ENCODE measurements at regions not wholly inside any gene's neighbourhood (a gene's known extent, or its start where the extent isn't known, plus 50 kb on each side); places are given as distances from the start of the nearest gene placed in this dataset.

GRCh38 chr3:5427021-5427420, 239.5 kb downstream of the EDEM1 start:
- no peaks in the 10 kb centered on the region for H3K79me2 ChIP-seq (replicated peaks; ENCODE audit: insufficient read depth, low read length)
- H3K4me2 ChIP-seq (ENCODE audit: low read length) = no peak overlapping the region
- TF ChIP-seq EP300 (conservative IDR thresholded peaks at IDR 0.05; ENCODE audit: poor library complexity, severe bottlenecking) (no peak), EZH2 (IDR thresholded peaks at IDR 0.05; ENCODE audit: borderline replicate concordance, insufficient read depth, low read length, poor library complexity, severe bottlenecking) (no peak), REST (IDR thresholded peaks at IDR 0.05; ENCODE audit: borderline replicate concordance) (no peak), SMC3 (conservative IDR thresholded peaks at IDR 0.05; ENCODE audit: poor library complexity) (no peak), CTCF (IDR thresholded peaks at IDR 0.05; ENCODE audit: poor library complexity, severe bottlenecking) (no peak), POLR2AphosphoS5 (IDR thresholded peaks at IDR 0.05) (no peak), TAF1 (IDR thresholded peaks at IDR 0.05; ENCODE audit: low read depth) (no peak), MXI1 (conservative IDR thresholded peaks at IDR 0.05; ENCODE audit: poor library complexity, severe bottlenecking) (no peak), RAD21 (conservative IDR thresholded peaks at IDR 0.05) (no peak)
- no peak overlapping the region for H3K9ac ChIP-seq (ENCODE audit: low read length)
- H3K27me3 ChIP-seq (ENCODE audit: insufficient read depth, low read depth, low read length) = no peaks in the 10 kb centered on the region
- H3K9me2 ChIP-seq (ENCODE audit: insufficient read depth, low read length) = no peaks in the 10 kb centered on the region
- no peaks in the 10 kb centered on the region for H3K9me3 ChIP-seq (ENCODE audit: low read length)
- no peaks in the 10 kb centered on the region for H3K36me3 ChIP-seq (ENCODE audit: insufficient read depth, low read length)
- no peaks in the 10 kb centered on the region for H4K20me1 ChIP-seq (ENCODE audit: insufficient read depth)
- H3F3A ChIP-seq (ENCODE audit: insufficient read depth, low read length, poor library complexity, severe bottlenecking) = no peaks in the 10 kb centered on the region
- H3K27ac ChIP-seq (ENCODE audit: low read length) = no peak overlapping the region
- no peak overlapping the region for H3K4me3 ChIP-seq (ENCODE audit: low read length)
- no peak overlapping the region for H2AFZ ChIP-seq (ENCODE audit: low read depth, low read length)

- H3K27me3 ChIP-seq (ENCODE audit: insufficient read depth, low read depth, low read length) = no peaks in the 10 kb centered on the region
- no peaks in the 10 kb centered on the region for H3F3A ChIP-seq (ENCODE audit: insufficient read depth, low read length, poor library complexity, severe bottlenecking)
- no peak overlapping the region for H3K4me2 ChIP-seq (ENCODE audit: low read length)
- no peaks in the 10 kb centered on the region for H4K20me1 ChIP-seq (ENCODE audit: insufficient read depth)
- H3K36me3 ChIP-seq (ENCODE audit: insufficient read depth, low read length) = no peaks in the 10 kb centered on the region
- H3K27ac ChIP-seq (ENCODE audit: low read length) = no peak overlapping the region
- H2AFZ ChIP-seq (ENCODE audit: low read depth, low read length) = no peak overlapping the region
- no peak overlapping the region for H3K4me3 ChIP-seq (ENCODE audit: low read length)
- no peak overlapping the region for H3K9ac ChIP-seq (ENCODE audit: low read length)
- no peaks in the 10 kb centered on the region for H3K79me2 ChIP-seq (replicated peaks; ENCODE audit: insufficient read depth, low read length)
- TF ChIP-seq CTCF (IDR thresholded peaks at IDR 0.05; ENCODE audit: poor library complexity, severe bottlenecking) (no peak), TAF1 (IDR thresholded peaks at IDR 0.05; ENCODE audit: low read depth) (no peak), MXI1 (conservative IDR thresholded peaks at IDR 0.05; ENCODE audit: poor library complexity, severe bottlenecking) (no peak), SMC3 (conservative IDR thresholded peaks at IDR 0.05; ENCODE audit: poor library complexity) (no peak), EP300 (conservative IDR thresholded peaks at IDR 0.05; ENCODE audit: poor library complexity, severe bottlenecking) (no peak), EZH2 (IDR thresholded peaks at IDR 0.05; ENCODE audit: borderline replicate concordance, insufficient read depth, low read length, poor library complexity, severe bottlenecking) (no peak), REST (IDR thresholded peaks at IDR 0.05; ENCODE audit: borderline replicate concordance) (no peak), POLR2AphosphoS5 (IDR thresholded peaks at IDR 0.05) (no peak), RAD21 (conservative IDR thresholded peaks at IDR 0.05) (no peak)
- no peaks in the 10 kb centered on the region for H3K9me2 ChIP-seq (ENCODE audit: insufficient read depth, low read length)
- H3K9me3 ChIP-seq (ENCODE audit: low read length) = no peaks in the 10 kb centered on the region
These were observed 240.4 kb downstream of the EDEM1 start for GRCh38 chr3:5427938-5428337.
